T-helper 17 cell (primary cell): ENCODE measurements at regions not wholly inside any gene's neighbourhood (a gene's known extent, or its start where the extent isn't known, plus 50 kb on each side); places are given as distances from the start of the nearest gene placed in this dataset.
A peak's percentile ranks its signal among the peaks of the same experiment; 100 is the strongest.

Source experiments
- ATAC-seq: fragments of 150-1000 bp; cut with Tn5 transposase; 2 replicates; pipeline ENCODE4 v1.10.0; 2021; ENCODE audit warnings: mild to moderate bottlenecking, moderate library complexity
- DNase-seq, 3 donors: peaks; one replicate each; pipeline versions ENCODE4 v3.0.0 to v3.0.0-alpha.2; 2020 to 2021
- H3K9me3 ChIP-seq: one replicate; pipeline ENCODE4 v1.7.0; 2013; ENCODE audit warnings: low read length, mild to moderate bottlenecking; ENCODE audit not compliant: control insufficient read depth, poor library complexity, severe bottlenecking
- H3K27ac Mint-ChIP-seq: one replicate; pipeline ENCODE4 v1.8.0; 2022; ENCODE audit warnings: mild to moderate bottlenecking, moderate library complexity, mixed read lengths
- H3K27me3 Mint-ChIP-seq: one replicate; pipeline ENCODE4 v1.8.0; 2022; ENCODE audit warnings: mixed read lengths
- H3K36me3 Mint-ChIP-seq: one replicate; pipeline ENCODE4 v1.8.0; 2022; ENCODE audit warnings: low read depth, mixed read lengths
- H3K4me1 Mint-ChIP-seq: one replicate; pipeline ENCODE4 v1.8.0; 2022; ENCODE audit warnings: mild to moderate bottlenecking, mixed read lengths
- H3K4me3 Mint-ChIP-seq: one replicate; pipeline ENCODE4 v1.8.0; 2022; ENCODE audit warnings: mild to moderate bottlenecking, moderate library complexity, mixed read lengths

DNA sequence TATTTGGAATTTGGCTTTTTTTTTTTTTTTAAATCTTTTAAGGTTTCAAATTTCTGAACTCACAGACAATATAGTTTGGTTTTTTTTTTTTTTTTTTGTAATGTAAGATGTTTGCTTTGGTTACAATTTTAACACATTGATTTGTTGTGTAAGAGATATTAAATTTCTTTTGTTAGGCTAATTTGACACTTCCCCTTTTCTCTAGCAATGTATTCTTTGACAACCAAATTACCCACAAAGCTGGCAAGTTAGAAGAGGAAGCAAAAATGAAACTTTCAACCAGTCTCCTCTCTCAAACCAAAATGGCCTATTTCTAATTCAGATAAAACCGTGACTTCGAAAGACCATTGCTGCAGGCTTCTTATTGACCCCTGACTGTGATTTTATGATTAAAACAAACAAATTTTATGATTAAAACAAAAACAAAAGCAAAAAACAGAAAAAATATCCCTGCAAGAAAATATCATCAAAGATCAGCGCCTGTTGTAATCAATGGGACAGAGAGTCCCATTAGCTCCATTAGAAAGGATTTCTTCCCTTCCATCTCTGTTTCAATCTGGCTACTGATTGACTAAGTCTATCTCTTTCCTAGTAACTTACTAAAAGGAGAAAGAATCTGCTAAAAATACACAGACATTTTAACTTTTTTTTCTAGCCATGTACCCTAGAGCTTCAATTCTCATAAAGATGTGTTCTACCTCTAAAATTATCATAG, 489.2 kb downstream of the MDFIC start:
- ATAC-seq (peak; percentile 42), DNase-seq (no peak)
- H3K4me3 Mint-ChIP-seq = no peak overlapping the region

DNA sequence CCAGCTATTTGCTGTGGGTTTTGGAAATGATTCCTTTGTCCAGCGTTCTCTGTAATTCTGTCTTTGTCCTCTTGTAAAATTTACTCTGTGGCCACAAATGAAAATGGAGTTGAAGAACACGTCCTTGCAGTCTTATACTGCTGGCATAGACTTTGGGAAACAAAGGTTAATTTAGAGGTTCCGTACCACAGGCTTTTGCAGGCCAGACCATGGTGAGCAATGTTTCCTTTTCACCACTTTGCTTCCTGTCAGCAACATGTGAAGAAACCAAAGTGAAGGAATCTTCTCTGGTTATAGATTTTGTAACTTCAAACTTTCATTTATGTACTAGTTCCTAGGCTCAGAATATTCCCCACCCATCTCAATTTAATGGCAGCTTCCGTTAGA, 488.5 kb downstream of the MDFIC start:
- no peak overlapping the region for H3K4me3 Mint-ChIP-seq
- no peaks in the 10 kb centered on the region for H3K9me3 ChIP-seq
- DNase-seq (no peak), ATAC-seq (peak; percentile 48)
- H3K27me3 Mint-ChIP-seq = no peaks in the 10 kb centered on the region
- no peaks in the 10 kb centered on the region for H3K36me3 Mint-ChIP-seq
- H3K27ac Mint-ChIP-seq = peak overlapping the region; percentile 37
- peaks cover 10% of the 10 kb centered on the region for H3K4me1 Mint-ChIP-seq

More for the DNA sequence above, 489.2 kb downstream of the MDFIC start:
- no peaks in the 10 kb centered on the region for H3K9me3 ChIP-seq
- H3K4me1 Mint-ChIP-seq = peaks cover 10% of the 10 kb centered on the region
- no peak overlapping the region for H3K27ac Mint-ChIP-seq
- no peaks in the 10 kb centered on the region for H3K27me3 Mint-ChIP-seq
- no peaks in the 10 kb centered on the region for H3K36me3 Mint-ChIP-seq

DNA sequence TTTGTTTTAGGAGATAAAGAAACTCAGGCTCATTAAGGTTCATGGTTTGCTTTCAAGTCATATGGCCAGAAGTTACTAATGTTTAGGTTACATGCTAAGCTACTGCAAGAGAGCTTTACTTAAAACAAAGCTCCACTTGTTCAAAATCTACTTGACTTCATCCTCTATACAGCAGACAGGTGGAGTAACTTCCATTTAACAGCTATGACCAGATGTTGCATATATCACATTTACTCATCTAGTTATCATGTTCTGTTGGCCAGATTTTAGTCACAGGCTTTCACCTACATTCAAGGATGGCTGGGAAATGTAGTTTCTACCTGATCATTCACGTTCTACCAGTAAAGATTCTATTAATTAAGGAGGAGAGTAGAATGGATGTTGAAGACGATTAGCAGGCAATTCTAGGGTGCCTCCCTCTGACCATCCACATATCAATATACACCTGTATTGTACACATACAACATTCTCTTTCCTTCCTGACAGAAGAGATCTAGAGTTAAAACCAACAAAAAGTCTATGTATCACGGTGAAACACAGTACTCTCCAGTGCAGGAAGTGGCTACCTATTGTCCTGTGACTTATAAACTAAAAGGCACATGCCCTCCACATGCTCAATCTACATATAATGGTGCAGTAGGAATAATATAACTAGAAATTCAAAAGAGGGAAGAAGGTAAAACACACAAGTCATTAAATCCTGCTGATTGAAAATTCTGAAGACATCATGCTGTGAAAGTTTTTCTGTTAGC, 488.0 kb downstream of the MDFIC start:
- H3K36me3 Mint-ChIP-seq = no peaks in the 10 kb centered on the region
- no peaks in the 10 kb centered on the region for H3K9me3 ChIP-seq
- peaks cover 10% of the 10 kb centered on the region for H3K4me1 Mint-ChIP-seq
- ATAC-seq = no peak
- H3K27ac Mint-ChIP-seq = peak overlapping the region; percentile 37
- DNase-seq = no peak
- H3K27me3 Mint-ChIP-seq = no peaks in the 10 kb centered on the region
- H3K4me3 Mint-ChIP-seq = no peak overlapping the region

DNA sequence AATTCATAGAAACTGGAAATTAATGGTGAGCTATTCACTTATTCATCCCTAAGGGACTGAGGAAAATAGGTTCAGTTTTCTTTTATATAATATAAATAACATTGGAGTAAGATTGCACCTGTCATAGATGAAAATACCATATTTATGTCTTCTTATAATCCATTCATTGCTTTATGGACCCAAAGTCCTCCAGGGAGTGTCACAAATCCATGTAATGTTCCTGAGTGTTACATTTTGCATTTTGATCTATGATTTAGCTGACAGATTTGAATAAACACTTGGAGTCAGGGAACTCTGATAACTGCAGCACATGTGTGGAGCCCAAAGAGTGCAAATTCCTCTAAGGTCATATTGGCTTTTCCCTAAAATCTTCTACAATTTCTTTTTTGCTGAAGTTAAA, 484.3 kb downstream of the MDFIC start:
- ATAC-seq (no peak), DNase-seq (no peak)
- H3K27me3 Mint-ChIP-seq = no peaks in the 10 kb centered on the region
- no peak overlapping the region for H3K27ac Mint-ChIP-seq
- H3K9me3 ChIP-seq = no peaks in the 10 kb centered on the region
- no peak overlapping the region for H3K4me3 Mint-ChIP-seq
- peaks cover 7% of the 10 kb centered on the region for H3K4me1 Mint-ChIP-seq
- no peaks in the 10 kb centered on the region for H3K36me3 Mint-ChIP-seq

DNA sequence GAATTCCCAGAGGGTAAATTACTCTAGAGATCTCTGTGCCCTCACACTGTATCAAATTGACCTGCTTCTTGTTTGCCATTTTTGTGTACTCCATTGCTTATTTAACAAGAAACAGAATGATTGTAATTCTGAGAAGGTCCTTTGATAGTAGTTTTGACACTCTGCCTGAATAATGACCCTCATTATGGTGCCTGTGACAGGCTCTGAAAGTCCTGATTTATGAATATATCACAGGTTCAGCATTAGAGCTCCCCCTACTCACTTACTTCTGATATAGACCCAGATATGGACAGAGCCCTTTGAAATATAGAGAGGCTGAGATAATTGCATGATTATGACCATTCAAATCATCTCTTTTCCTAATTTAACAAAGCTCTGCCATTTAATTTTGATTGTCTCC, 465.2 kb downstream of the MDFIC start:
- Mint-ChIP-seq H3K4me3 (no peak overlapping the region), H3K27me3 (peaks cover 5% of the 10 kb centered on the region), H3K27ac (no peak overlapping the region), H3K4me1 (peaks cover 3% of the 10 kb centered on the region), H3K36me3 (peaks cover 2% of the 10 kb centered on the region)
- ATAC-seq (no peak), DNase-seq (no peak)
- H3K9me3 ChIP-seq = no peaks in the 10 kb centered on the region

DNA sequence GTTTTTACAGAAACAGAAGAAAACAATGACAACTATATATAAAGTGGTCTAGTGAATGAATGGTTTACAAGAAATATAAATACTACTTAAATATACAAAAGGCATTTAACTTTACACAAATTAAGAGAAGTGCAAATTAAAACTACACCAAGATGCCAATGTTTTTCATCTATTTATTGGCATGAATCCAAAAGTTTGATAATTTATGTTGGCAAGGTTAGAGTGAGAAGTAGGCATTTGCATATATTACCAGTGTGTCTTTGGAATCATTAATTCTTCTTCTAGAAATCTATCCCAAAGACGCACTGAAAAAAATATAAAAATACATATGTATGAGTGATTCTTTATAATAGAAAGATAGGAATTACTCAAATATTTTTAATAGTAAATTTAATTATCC, 457.4 kb downstream of the MDFIC start:
- Mint-ChIP-seq H3K4me1 (peaks cover 6% of the 10 kb centered on the region), H3K27me3 (peaks cover 7% of the 10 kb centered on the region), H3K27ac (no peak overlapping the region), H3K4me3 (no peak overlapping the region), H3K36me3 (no peaks in the 10 kb centered on the region)
- ATAC-seq = no peak
- H3K9me3 ChIP-seq = no peaks in the 10 kb centered on the region
- no peak for DNase-seq

DNA sequence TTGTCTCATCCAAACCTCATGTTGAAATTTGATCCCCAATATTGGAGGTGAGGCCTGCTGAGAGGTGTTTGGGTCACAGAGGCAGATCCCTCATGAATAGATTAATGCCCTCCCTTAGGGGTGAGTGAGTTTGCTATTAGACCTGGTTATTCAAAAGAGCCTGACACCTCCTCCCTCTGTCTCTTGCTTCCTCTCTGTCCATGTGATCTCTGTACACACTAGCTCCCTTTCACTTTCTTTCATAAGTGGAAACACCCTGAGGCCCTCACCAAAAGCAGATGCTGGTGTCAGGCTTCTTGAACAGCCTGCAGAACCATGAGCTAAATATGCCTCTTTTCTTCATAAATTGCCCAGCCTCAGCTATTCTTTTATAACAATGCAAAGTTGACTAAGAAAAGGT, 447.1 kb downstream of the MDFIC start:
- ATAC-seq (no peak), DNase-seq (no peak)
- no peaks in the 10 kb centered on the region for H3K4me1 Mint-ChIP-seq
- no peak overlapping the region for H3K27ac Mint-ChIP-seq
- no peaks in the 10 kb centered on the region for H3K9me3 ChIP-seq
- no peak overlapping the region for H3K4me3 Mint-ChIP-seq
- H3K36me3 Mint-ChIP-seq = no peaks in the 10 kb centered on the region
- no peaks in the 10 kb centered on the region for H3K27me3 Mint-ChIP-seq

DNA sequence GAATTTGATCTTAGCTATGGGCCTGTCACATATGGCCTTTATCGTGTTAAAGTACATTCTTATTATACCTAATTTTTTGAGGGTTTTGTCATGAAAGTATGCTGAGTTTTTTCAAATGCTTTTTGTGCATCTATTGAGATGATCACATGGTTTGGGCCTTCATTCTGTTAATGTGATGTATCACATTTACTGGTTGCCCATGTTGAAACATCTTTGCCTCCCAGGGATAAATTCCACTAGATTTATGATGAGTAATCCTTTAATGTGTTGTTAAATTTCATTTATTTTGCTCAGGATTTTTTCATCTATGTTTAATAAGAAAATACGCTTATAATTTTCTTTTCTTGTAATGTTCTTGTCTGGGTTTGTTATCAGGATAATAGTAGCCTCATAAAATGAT, 442.0 kb downstream of the MDFIC start:
- no peak for ATAC-seq
- no peaks in the 10 kb centered on the region for H3K9me3 ChIP-seq
- no peak for DNase-seq
- no peak overlapping the region for H3K27ac Mint-ChIP-seq
- H3K27me3 Mint-ChIP-seq = no peaks in the 10 kb centered on the region
- no peaks in the 10 kb centered on the region for H3K36me3 Mint-ChIP-seq
- H3K4me3 Mint-ChIP-seq = no peak overlapping the region
- no peaks in the 10 kb centered on the region for H3K4me1 Mint-ChIP-seq

DNA sequence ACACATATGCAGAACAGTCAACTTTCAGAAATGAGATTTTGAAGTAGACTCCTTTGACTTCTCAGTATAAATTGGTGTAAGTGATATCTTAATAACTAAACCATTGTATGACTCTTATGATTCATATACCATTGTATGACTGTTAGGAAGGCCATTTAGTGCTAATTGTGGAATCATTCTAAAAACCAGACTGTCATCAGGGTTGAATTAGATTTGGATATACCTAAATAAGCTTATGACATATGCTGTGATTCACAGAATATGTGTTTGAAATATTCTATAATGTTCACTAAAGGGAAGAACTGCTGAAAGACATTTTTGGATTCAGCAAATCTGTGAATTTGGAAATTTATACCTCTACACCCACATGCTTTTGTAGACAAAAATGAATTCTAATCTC, 438.1 kb downstream of the MDFIC start:
- H3K36me3 Mint-ChIP-seq = no peaks in the 10 kb centered on the region
- H3K4me3 Mint-ChIP-seq = no peak overlapping the region
- H3K9me3 ChIP-seq = no peaks in the 10 kb centered on the region
- no peak overlapping the region for H3K27ac Mint-ChIP-seq
- ATAC-seq (no peak), DNase-seq (no peak)
- peaks cover 2% of the 10 kb centered on the region for H3K4me1 Mint-ChIP-seq
- no peaks in the 10 kb centered on the region for H3K27me3 Mint-ChIP-seq

DNA sequence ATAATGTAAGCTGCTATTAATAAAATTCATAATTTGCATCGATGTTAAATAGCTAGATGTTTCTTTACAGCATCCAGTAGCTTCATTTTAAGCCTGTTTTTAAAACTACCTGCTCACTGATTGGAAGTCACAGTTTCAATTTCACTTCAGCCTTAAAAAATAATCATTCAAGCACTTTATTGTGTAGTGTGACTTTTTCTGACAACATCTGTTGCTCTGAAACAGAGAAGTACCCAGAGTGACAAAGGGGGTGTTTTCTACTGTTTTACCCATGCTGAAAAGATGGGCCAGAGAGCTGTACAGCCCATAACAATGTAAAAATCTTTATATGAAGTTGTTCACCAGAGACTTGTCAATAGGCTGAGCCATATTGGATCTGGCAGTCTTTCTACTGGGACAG, 437.2 kb downstream of the MDFIC start:
- Mint-ChIP-seq H3K27me3 (no peaks in the 10 kb centered on the region), H3K27ac (no peak overlapping the region), H3K36me3 (no peaks in the 10 kb centered on the region), H3K4me3 (no peak overlapping the region), H3K4me1 (peaks cover 2% of the 10 kb centered on the region)
- no peak for DNase-seq
- no peaks in the 10 kb centered on the region for H3K9me3 ChIP-seq
- ATAC-seq = no peak

DNA sequence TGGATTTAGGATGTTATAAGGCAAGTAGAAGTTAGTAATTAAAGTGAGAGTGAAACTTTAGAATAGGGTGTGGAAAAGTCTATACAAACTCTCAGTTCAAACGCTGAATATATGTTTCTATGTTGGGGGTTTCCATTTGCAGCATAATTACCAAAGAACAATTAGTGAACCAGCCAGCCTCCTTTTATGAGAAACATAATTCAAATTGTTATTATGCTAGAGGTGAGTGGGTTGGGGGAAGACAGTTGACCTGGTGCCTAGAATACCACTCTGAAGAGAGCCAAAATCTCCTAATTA, 435.8 kb downstream of the MDFIC start:
- Mint-ChIP-seq H3K4me1 (peaks cover 2% of the 10 kb centered on the region), H3K36me3 (no peaks in the 10 kb centered on the region), H3K27me3 (no peaks in the 10 kb centered on the region), H3K27ac (no peak overlapping the region), H3K4me3 (no peak overlapping the region)
- DNase-seq = no peak
- ATAC-seq = no peak
- H3K9me3 ChIP-seq = no peaks in the 10 kb centered on the region

DNA sequence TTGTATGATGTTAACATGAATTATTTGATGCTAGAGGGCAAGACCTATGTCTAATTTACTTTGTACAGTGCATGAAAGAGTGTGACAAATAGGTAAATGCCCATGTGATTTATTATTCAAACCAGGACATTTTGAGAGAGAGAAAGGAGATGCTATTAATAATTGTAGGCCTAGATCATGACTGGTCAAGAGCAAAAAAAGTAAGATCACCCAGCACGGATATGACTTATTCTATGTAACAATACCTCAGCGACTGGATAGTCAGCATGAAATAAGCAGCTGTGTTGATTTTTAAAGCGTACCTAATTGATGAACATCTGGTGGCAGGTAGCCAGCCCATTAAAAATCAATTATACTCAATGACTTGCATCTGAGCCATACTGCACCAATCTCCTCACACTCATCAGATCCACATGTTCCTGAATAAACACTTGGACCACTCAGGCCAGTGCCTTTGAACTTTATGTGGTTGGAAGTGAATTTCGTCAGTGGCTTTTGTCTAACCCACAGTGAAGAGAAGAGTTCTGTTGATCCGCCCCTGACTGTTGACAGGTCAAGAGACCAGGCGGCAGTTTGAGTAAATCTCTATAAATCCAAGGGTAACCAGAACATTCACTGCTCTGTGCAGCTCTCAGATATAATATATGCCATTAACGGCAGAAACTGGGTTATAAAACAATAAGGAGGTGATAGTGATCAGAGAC, 435.3 kb downstream of the MDFIC start:
- peaks cover 2% of the 10 kb centered on the region for H3K4me1 Mint-ChIP-seq
- no peaks in the 10 kb centered on the region for H3K36me3 Mint-ChIP-seq
- no peak overlapping the region for H3K4me3 Mint-ChIP-seq
- no peak for ATAC-seq
- no peak for DNase-seq
- no peaks in the 10 kb centered on the region for H3K9me3 ChIP-seq
- no peaks in the 10 kb centered on the region for H3K27me3 Mint-ChIP-seq
- no peak overlapping the region for H3K27ac Mint-ChIP-seq

DNA sequence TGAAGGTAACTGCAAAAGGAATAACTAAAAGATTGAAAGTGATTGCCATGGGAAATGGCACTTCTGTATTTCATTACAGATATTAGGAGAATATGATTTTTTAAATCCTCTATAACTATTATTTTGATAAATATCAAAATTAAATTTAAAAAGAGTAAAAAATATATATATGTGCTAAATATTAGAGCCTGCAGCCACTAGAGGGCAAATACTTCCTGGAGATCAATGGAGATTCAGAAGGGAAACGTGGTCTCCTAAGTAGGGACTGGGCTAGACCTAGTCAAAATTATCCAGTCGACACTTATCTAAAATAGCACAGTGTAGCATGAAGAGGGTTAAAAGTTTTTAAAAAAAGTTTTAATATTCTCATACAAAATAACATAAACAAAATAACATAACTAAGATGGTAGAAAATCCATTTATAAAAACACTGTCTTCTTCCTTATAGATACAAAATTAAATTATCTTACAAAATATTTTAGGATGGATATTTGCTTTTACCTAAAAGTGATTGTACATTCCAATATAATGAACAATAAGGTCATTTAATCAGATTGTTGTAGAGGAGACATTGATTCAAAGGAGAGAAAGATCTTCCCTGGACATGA, 434.3 kb downstream of the MDFIC start:
- no peaks in the 10 kb centered on the region for H3K9me3 ChIP-seq
- Mint-ChIP-seq H3K36me3 (no peaks in the 10 kb centered on the region), H3K27me3 (no peaks in the 10 kb centered on the region), H3K4me3 (no peak overlapping the region), H3K4me1 (peaks cover 2% of the 10 kb centered on the region), H3K27ac (no peak overlapping the region)
- no peak for ATAC-seq
- DNase-seq = no peak
